OCI-LY1 (cell line): ENCODE measurements at regions not wholly inside any gene's neighbourhood (a gene's known extent, or its start where the extent isn't known, plus 50 kb on each side); places are given as distances from the start of the nearest gene placed in this dataset.

Experiments
- H2AFZ ChIP-seq: fragments of 200-600 bp; sonication (generic), shearing (Covaris generic); 2 replicates; pipeline ENCODE4 v1.6.0; 2014; ENCODE audit warnings: antibody characterized with exemption, mild to moderate bottlenecking, low read length
- H3F3A ChIP-seq: fragments of 200-600 bp; sonication (generic), shearing (Covaris generic); 2 replicates; pipeline ENCODE4 v1.6.0; 2014; ENCODE audit warnings: mild to moderate bottlenecking, antibody characterized with exemption, low read length, moderate library complexity; ENCODE audit not compliant: insufficient read depth
- H3K27ac ChIP-seq: fragments of 200-600 bp; sonication (generic); 2 replicates; pipeline ENCODE4 v1.5.1; 2014; ENCODE audit warnings: low read length, mixed run types, mild to moderate bottlenecking, low read depth; ENCODE audit not compliant: poor library complexity, severe bottlenecking
- H3K27me3 ChIP-seq: fragments of 200-600 bp; sonication (generic); 2 replicates; pipeline ENCODE4 v1.6.0; 2014; ENCODE audit warnings: antibody characterized with exemption, mild to moderate bottlenecking, low read length, moderate library complexity; ENCODE audit not compliant: insufficient read depth
- H3K36me3 ChIP-seq: fragments of 200-600 bp; sonication (generic); 2 replicates; pipeline ENCODE4 v1.6.1; 2014; ENCODE audit warnings: mild to moderate bottlenecking, antibody characterized with exemption, low read length, moderate library complexity, mixed read lengths; ENCODE audit not compliant: insufficient read depth
- H3K4me1 ChIP-seq: fragments of 200-600 bp; sonication (generic); 2 replicates; pipeline ENCODE4 v1.5.1; 2014; ENCODE audit warnings: mild to moderate bottlenecking, low read length, moderate library complexity; ENCODE audit not compliant: insufficient read depth, severe bottlenecking
- H3K4me2 ChIP-seq: fragments of 200-600 bp; sonication (generic), shearing (Covaris generic); 2 replicates; pipeline ENCODE4 v1.6.1; 2014; ENCODE audit warnings: low read length
- H3K4me3 ChIP-seq: fragments of 200-600 bp; sonication (generic); 2 replicates; pipeline ENCODE4 v1.5.1; 2014; ENCODE audit warnings: low read length, low read depth, mild to moderate bottlenecking, mixed read lengths; ENCODE audit not compliant: poor library complexity, severe bottlenecking
- H3K79me2 ChIP-seq: fragments of 200-600 bp; shearing (Covaris generic); 2 replicates; pipeline ENCODE4 v1.6.1; 2016; ENCODE audit warnings: mixed run types, low read length, mixed read lengths; ENCODE audit not compliant: insufficient read depth
- H3K9ac ChIP-seq: fragments of 200-600 bp; sonication (generic), shearing (Covaris generic); 2 replicates; pipeline ENCODE4 v1.6.1; 2014; ENCODE audit warnings: mild to moderate bottlenecking, low read length, mixed read lengths
- H3K9me2 ChIP-seq: fragments of 200-600 bp; sonication (generic), shearing (Covaris generic); 2 replicates; pipeline ENCODE4 v1.6.1; 2014; ENCODE audit warnings: low read depth, mild to moderate bottlenecking, low read length, mixed read lengths
- H3K9me3 ChIP-seq: fragments of 200-600 bp; shearing (Covaris generic); 2 replicates; pipeline ENCODE4 v1.6.1; 2014; ENCODE audit warnings: low read length, mixed read lengths
- H4K20me1 ChIP-seq: fragments of 200-600 bp; sonication (generic), shearing (Covaris generic); 2 replicates; pipeline ENCODE4 v1.6.0; 2016; ENCODE audit warnings: mild to moderate bottlenecking, low read length; ENCODE audit not compliant: insufficient read depth
- CTCF ChIP-seq: fragments of 200-600 bp; sonication (generic), shearing (Covaris generic); IDR thresholded peaks from 2 replicates; pipeline ENCODE4 v1.5.1; 2017; ENCODE audit warnings: mild to moderate bottlenecking, antibody characterized with exemption, low read length, moderate library complexity, mixed read lengths
- EZH2 ChIP-seq: fragments of 200-600 bp; sonication (generic), shearing (Covaris generic); IDR thresholded peaks from 2 replicates; pipeline ENCODE4 v1.8.0; 2017; ENCODE audit warnings: borderline replicate concordance, mixed run types, mild to moderate bottlenecking, antibody characterized with exemption, low read length, moderate library complexity, mixed read lengths

GRCh38 chr4:122100508-122100907, 51.6 kb upstream of the BLTP1 start:
- Histone ChIP-seq H3K9me3 (no peaks in the 10 kb centered on the region), H3K4me3 (no peak overlapping the region), H2AFZ (no peak overlapping the region), H3K36me3 (no peaks in the 10 kb centered on the region), H3F3A (no peaks in the 10 kb centered on the region), H3K79me2 (no peaks in the 10 kb centered on the region), H3K27ac (no peak overlapping the region), H4K20me1 (no peaks in the 10 kb centered on the region), H3K4me1 (no peaks in the 10 kb centered on the region), H3K27me3 (no peaks in the 10 kb centered on the region), H3K4me2 (no peak overlapping the region), H3K9me2 (no peaks in the 10 kb centered on the region), H3K9ac (no peak overlapping the region)
- TF ChIP-seq CTCF (no peak), EZH2 (no peak)

- H3K27me3 ChIP-seq, result no peaks in the 10 kb centered on the region
- no peaks in the 10 kb centered on the region for H3K4me1 ChIP-seq
- TF ChIP-seq EZH2 (no peak), CTCF (no peak)
- no peaks in the 10 kb centered on the region for H3K9me2 ChIP-seq
- no peak overlapping the region for H2AFZ ChIP-seq
- no peak overlapping the region for H3K9ac ChIP-seq
- no peaks in the 10 kb centered on the region for H3K9me3 ChIP-seq
- H4K20me1 ChIP-seq, result no peaks in the 10 kb centered on the region
- no peak overlapping the region for H3K4me2 ChIP-seq
- no peaks in the 10 kb centered on the region for H3F3A ChIP-seq
- H3K27ac ChIP-seq, result no peak overlapping the region
- H3K36me3 ChIP-seq, result no peaks in the 10 kb centered on the region
- H3K4me3 ChIP-seq, result no peak overlapping the region
- H3K79me2 ChIP-seq, result no peaks in the 10 kb centered on the region
These were observed 52.2 kb upstream of the BLTP1 start for GRCh38 chr4:122099896-122100295.

- H3K4me3 ChIP-seq, result no peak overlapping the region
- no peak for TF ChIP-seq CTCF
- TF ChIP-seq EZH2, result no peak
- no peaks in the 10 kb centered on the region for H4K20me1 ChIP-seq
- H3K79me2 ChIP-seq, result no peaks in the 10 kb centered on the region
- no peaks in the 10 kb centered on the region for H3K9me2 ChIP-seq
- H3K9me3 ChIP-seq, result no peaks in the 10 kb centered on the region
- no peaks in the 10 kb centered on the region for H3K4me1 ChIP-seq
- H3K27ac ChIP-seq, result no peak overlapping the region
- no peaks in the 10 kb centered on the region for H3F3A ChIP-seq
- H3K27me3 ChIP-seq, result no peaks in the 10 kb centered on the region
- no peak overlapping the region for H2AFZ ChIP-seq
- H3K36me3 ChIP-seq, result no peaks in the 10 kb centered on the region
- no peak overlapping the region for H3K4me2 ChIP-seq
- H3K9ac ChIP-seq, result no peak overlapping the region
These were observed 60.2 kb upstream of the BLTP1 start for GRCh38 chr4:122091836-122092405.
